Testis (tissue), 2 donors: ENCODE measurements at regions not wholly inside any gene's neighbourhood (a gene's known extent, or its start where the extent isn't known, plus 50 kb on each side); places are given as distances from the start of the nearest gene placed in this dataset.

Source experiments
- POLR2A ChIP-seq: fragments of 450-650 bp; IDR thresholded peaks from one replicate; pipeline ENCODE4 v1.6.1; 2017; ENCODE audit warnings: antibody characterized with exemption, mild to moderate bottlenecking, moderate library complexity
- TF ChIP-seq, protein P1 (sequence below), 3 experiments: fragments of 450-650 bp in 2 of 3; fragments of 200-600 bp in 1 of 3; sonication (generic) in 1 of 3; IDR thresholded peaks; one replicate each; pipeline ENCODE4 v1.5.1; 2016 to 2019; ENCODE audit warnings: antibody characterized with exemption in 3 of 3, mild to moderate bottlenecking in 2 of 3, moderate library complexity in 1 of 3

DNA sequence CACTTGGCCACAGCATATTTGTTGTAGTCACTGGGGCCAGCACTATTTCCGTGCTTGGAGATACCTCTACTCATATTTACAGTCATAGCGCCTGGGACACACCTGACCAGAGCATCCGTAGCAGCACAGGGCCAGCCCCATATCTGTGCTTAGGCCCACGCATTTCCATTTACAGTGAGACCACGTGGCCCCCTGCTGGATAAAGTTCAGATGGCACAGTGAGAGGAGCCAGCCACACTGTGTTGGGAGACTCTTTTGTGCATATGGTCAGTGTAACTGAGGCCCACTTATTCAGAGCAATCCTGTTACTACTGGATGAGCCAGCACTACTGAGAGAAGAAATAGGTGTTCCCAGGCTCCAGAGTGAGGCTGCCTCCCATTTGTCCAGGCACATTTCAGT lies 455.3 kb downstream of the REEP3 start:
- TF ChIP-seq, protein P1, sequence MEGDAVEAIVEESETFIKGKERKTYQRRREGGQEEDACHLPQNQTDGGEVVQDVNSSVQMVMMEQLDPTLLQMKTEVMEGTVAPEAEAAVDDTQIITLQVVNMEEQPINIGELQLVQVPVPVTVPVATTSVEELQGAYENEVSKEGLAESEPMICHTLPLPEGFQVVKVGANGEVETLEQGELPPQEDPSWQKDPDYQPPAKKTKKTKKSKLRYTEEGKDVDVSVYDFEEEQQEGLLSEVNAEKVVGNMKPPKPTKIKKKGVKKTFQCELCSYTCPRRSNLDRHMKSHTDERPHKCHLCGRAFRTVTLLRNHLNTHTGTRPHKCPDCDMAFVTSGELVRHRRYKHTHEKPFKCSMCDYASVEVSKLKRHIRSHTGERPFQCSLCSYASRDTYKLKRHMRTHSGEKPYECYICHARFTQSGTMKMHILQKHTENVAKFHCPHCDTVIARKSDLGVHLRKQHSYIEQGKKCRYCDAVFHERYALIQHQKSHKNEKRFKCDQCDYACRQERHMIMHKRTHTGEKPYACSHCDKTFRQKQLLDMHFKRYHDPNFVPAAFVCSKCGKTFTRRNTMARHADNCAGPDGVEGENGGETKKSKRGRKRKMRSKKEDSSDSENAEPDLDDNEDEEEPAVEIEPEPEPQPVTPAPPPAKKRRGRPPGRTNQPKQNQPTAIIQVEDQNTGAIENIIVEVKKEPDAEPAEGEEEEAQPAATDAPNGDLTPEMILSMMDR (IDR thresholded peaks at IDR 0.05): peak in 2 of 3 experiments; percentile 20 to 49
- TF ChIP-seq POLR2A: no peak
